ENCODE measurements at regions not wholly inside any gene's neighbourhood (a gene's known extent, or its start where the extent isn't known, plus 50 kb on each side); places are given as distances from the start of the nearest gene placed in this dataset.

DNA sequence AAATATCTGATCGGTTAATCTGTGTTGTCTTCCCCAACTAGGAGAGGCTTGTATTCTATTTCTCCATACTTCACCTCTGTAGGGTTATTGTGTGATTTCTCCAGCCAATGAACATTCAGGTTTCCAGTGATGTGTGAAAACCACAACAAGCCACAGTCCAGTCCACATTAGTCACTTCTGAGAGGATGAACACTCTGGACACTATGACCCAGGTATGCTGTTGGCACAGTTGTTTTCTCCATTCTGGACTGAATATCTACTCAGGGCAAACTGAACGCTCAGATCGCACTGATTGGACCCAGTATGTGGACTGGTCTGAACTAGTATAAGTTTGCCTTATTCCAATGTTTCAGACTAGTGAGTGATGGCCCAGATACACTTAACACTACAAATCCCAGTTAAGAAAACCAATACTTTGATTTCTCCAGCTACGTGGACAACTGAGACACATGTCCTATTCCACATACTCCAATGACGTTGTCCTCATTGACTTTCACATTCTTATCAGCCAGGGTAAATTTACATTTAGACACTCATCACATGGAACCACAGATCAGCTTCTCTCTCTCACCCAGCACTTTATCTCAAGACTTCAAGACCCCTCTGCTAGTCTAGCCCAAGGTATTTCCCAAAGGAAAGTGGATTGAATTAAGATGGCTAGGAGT is 587.4 kb upstream of the SGO1 start:
- Mint-ChIP-seq H3K36me3 (ENCODE audit: insufficient read depth) (no peaks in the 10 kb centered on the region), H3K27me3 (no peaks in the 10 kb centered on the region), H3K9me3 (peaks cover 18 to 38% of the 10 kb centered on the region in 2 donors), H3K4me3 (no peak overlapping the region), H3K27ac (no peak overlapping the region), H3K4me1 (ENCODE audit: low read depth in 2 of 2) (no peaks in the 10 kb centered on the region)
- no peak for DNase-seq
- ATAC-seq (replicated peaks): no peak

DNA sequence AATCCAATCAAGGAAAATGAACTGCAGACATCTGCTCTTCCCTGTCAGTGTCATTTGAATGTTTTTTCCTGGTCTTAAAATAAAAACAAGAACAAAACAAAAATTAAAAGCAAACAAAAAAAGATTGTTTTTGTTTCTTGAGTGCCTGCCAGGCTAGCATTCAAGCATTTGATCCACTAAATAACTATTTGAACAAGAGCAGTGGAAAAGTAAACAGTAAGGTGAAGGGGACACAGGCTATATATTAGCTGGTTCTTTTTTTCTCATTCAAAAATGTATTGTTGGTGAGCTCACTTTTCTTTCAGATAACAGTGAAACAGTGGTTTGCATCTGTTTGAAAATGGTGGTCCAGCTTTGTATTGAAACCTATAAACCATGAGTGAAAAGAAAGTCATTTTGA is 586.9 kb upstream of the SGO1 start:
- H3K27me3 Mint-ChIP-seq: no peaks in the 10 kb centered on the region
- H3K9me3 Mint-ChIP-seq: peaks cover 18 to 41% of the 10 kb centered on the region in 2 donors
- no peak overlapping the region for H3K4me3 Mint-ChIP-seq
- no peak overlapping the region for H3K27ac Mint-ChIP-seq
- H3K4me1 Mint-ChIP-seq (ENCODE audit: low read depth in 2 of 2): no peaks in the 10 kb centered on the region
- DNase-seq (no peak), ATAC-seq (replicated peaks) (no peak)
- no peaks in the 10 kb centered on the region for H3K36me3 Mint-ChIP-seq (ENCODE audit: insufficient read depth)

DNA sequence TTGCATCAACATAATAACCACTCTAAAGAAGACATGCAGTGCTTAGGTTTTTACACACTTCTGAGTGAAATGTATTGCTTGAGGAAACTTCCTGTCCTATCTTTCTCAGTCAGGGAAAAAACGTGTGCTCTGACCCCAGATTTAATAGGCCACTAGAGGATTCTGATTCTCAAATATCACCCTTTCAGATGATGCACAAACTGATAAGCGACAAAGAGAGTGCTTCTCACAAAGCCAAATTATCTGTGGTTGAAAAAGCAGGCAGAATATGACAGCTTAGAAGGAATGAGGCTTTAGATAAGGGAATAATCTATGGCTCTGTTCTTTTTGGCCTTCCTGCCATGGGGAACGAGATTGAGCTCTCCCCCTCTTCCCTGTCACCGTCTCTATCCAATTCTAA is 583.4 kb upstream of the SGO1 start:
- no peaks in the 10 kb centered on the region for H3K27me3 Mint-ChIP-seq
- H3K9me3 Mint-ChIP-seq: peaks cover 15 to 42% of the 10 kb centered on the region in 2 donors
- H3K4me1 Mint-ChIP-seq (ENCODE audit: low read depth in 2 of 2): no peaks in the 10 kb centered on the region
- H3K4me3 Mint-ChIP-seq: no peak overlapping the region
- DNase-seq (no peak), ATAC-seq (replicated peaks) (no peak)
- H3K36me3 Mint-ChIP-seq (ENCODE audit: insufficient read depth): no peaks in the 10 kb centered on the region
- no peak overlapping the region for H3K27ac Mint-ChIP-seq

DNA sequence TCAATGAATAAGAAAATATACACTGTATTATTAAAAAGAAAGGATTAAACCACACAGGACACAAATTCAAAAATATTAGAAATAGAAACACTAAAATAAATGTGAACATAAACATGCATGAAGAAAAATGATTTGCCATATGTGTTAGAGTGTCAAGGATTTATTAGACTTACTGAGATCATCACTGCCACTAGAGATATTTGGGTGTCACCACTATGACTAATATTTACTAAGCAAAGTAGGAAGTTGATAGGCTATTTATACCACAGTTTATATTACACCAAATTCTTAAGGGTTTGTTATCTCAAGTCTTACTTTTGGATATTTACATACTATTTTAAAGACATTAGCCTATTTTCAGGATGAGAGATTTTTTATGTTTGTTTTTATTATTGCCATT is 575.0 kb upstream of the SGO1 start:
- no peak overlapping the region for H3K4me3 Mint-ChIP-seq
- no peaks in the 10 kb centered on the region for H3K27me3 Mint-ChIP-seq

DNA sequence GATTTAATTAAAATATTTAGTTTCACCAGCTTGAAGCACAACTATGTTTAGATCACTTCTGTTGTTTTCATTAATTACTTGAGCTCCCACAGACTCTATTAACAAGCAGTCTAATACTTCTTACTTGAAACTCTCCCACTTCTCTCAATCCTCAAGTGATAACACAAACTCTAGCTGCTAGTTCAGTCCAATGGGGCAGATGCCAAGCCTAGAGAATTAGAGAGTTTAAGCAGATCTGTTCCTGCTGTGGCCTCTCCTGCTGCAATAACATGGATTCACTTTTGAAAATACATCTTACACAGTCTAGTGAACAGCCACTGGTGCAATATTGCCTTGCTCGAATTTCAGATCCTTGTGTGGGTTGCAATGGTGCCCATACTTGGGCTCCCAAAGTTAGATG is 566.4 kb upstream of the SGO1 start:
- H3K9me3 Mint-ChIP-seq: peaks cover 16 to 36% of the 10 kb centered on the region in 2 donors
- H3K4me3 Mint-ChIP-seq: no peak overlapping the region
- ATAC-seq (replicated peaks) (no peak), DNase-seq (no peak)
- no peaks in the 10 kb centered on the region for H3K36me3 Mint-ChIP-seq (ENCODE audit: insufficient read depth)
- no peaks in the 10 kb centered on the region for H3K4me1 Mint-ChIP-seq (ENCODE audit: low read depth in 2 of 2)
- no peaks in the 10 kb centered on the region for H3K27me3 Mint-ChIP-seq
- H3K27ac Mint-ChIP-seq: no peak overlapping the region

More for the DNA sequence above, 575.0 kb upstream of the SGO1 start:
- no peaks in the 10 kb centered on the region for H3K36me3 Mint-ChIP-seq (ENCODE audit: insufficient read depth)
- DNase-seq (no peak), ATAC-seq (replicated peaks) (no peak)
- peaks cover 8 to 11% of the 10 kb centered on the region in 2 donors for H3K9me3 Mint-ChIP-seq
- no peaks in the 10 kb centered on the region for H3K4me1 Mint-ChIP-seq (ENCODE audit: low read depth in 2 of 2)
- H3K27ac Mint-ChIP-seq: no peak overlapping the region

DNA sequence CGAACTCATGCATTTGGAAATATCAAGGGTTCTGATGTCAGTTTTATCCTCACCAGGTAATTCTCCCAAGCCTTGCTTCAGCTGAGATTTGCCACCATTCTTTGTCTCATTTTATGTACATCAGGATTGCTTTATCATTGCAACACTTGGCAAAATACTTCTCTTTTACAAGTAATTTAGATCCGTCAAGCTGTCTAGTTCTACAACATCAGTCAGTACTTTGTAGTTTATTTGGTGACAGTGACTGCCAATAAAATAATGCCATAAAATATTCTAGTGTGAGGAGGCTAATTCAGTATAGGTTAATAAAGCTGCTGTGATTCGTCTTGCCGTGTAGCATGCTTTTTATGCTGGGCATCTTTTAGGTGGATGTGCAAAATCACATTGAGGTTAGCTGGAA is 565.3 kb upstream of the SGO1 start:
- ATAC-seq (replicated peaks) (no peak), DNase-seq (no peak)
- Mint-ChIP-seq H3K27me3 (no peaks in the 10 kb centered on the region), H3K4me1 (ENCODE audit: low read depth in 2 of 2) (no peaks in the 10 kb centered on the region), H3K4me3 (no peak overlapping the region), H3K9me3 (peaks cover 12 to 36% of the 10 kb centered on the region in 2 donors), H3K36me3 (ENCODE audit: insufficient read depth) (no peaks in the 10 kb centered on the region), H3K27ac (no peak overlapping the region)

DNA sequence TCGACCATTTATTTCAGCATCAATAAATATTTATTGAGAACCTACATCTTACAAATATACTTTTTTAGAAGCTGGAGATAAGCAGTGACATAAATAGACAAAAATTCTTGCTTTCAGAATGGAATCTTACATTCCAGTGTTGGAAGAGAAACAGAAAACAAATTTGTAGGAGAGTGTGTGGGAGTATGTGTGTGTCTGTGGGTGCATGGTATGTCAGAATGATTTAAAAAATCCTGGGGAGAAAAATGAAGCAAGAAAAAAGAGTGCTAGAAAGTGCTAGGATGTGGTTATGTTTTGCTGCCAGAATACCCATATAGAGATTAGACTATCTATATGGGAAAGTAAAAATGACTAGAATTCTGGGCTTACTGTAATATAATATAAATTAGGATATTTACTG is 561.7 kb upstream of the SGO1 start:
- no peak for ATAC-seq (replicated peaks)
- no peaks in the 10 kb centered on the region for H3K27me3 Mint-ChIP-seq
- DNase-seq: no peak
- H3K9me3 Mint-ChIP-seq: peaks cover 8 to 18% of the 10 kb centered on the region in 2 donors
- no peaks in the 10 kb centered on the region for H3K4me1 Mint-ChIP-seq (ENCODE audit: low read depth in 2 of 2)
- no peaks in the 10 kb centered on the region for H3K36me3 Mint-ChIP-seq (ENCODE audit: insufficient read depth)
- no peak overlapping the region for H3K4me3 Mint-ChIP-seq
- H3K27ac Mint-ChIP-seq: no peak overlapping the region

DNA sequence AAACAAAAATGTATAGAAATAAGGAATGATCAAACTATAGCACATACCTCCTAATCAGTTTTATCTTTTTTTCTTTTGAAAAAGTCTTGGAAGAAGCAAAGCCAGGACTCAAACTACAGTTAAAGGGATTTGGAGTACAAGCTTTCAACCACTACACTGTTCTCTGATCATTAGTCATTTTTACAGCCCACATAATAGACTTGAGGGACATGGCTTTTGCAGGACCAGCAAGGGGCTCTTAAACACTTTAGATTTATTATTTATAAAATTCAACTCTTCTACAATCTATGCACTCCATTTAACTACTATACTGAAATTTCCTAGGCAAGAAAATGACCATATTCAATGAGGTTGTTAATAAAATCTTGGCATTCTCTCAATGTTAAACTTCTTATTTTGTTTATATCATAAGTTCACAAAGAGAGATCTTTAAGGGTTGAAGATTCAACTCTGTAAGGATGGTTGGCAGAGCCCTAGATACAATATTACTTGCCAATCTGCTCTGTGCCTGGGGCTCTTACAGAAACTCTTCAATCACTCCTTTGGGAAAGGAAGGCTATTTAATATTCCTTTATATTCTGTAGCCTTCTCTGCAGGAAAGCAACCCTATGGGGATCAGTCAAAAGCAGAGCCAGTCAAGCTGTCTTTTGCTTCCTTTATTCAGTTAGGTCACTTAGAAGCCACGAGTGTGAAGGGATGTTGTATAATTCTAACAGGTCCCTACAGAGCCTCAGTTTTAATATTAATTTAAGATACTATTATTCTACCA is 557.7 kb upstream of the SGO1 start:
- Mint-ChIP-seq H3K27ac (no peak overlapping the region), H3K4me1 (ENCODE audit: low read depth in 2 of 2) (no peaks in the 10 kb centered on the region), H3K27me3 (no peaks in the 10 kb centered on the region)

DNA sequence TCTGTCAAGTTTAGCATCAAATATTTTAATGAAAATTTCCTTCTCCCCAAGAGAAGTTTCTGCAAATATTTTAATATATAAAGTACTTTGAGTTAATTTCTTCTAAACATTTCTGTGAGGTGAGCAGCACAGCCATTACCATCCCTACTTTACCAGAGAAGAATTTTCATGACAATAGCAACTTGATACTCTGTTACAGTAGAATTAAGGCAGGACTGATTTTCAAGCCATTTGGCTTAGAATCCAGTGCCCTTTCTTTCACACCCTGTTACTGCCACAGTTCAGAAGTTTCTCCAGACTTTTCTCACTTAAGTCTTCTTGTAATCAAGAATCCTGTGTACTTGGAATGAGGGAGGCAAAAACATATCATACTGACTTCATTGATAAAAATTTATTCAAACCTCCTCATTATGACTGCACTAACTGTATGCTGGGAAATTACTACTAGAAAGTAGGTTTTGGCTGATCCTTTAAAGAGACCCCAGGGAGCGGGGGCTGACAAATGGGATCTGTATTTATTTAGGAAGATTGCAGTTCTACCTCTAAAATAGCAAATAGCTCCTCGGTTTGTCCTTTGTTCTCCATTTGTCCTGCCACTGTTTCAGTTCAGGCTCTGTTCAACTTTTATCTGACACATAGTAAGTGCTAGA is 557.0 kb upstream of the SGO1 start:
- Mint-ChIP-seq H3K9me3 (peaks cover 0 to 4% of the 10 kb centered on the region in 2 donors), H3K4me3 (no peak overlapping the region), H3K27me3 (no peaks in the 10 kb centered on the region), H3K36me3 (ENCODE audit: insufficient read depth) (no peaks in the 10 kb centered on the region), H3K27ac (no peak overlapping the region), H3K4me1 (ENCODE audit: low read depth in 2 of 2) (no peaks in the 10 kb centered on the region)
- no peak for DNase-seq
- no peak for ATAC-seq (replicated peaks)

More for the DNA sequence above, 557.7 kb upstream of the SGO1 start:
- peaks cover under 1 to 4% of the 10 kb centered on the region in 2 donors for H3K9me3 Mint-ChIP-seq
- DNase-seq (no peak), ATAC-seq (replicated peaks) (no peak)
- no peak overlapping the region for H3K4me3 Mint-ChIP-seq
- no peaks in the 10 kb centered on the region for H3K36me3 Mint-ChIP-seq (ENCODE audit: insufficient read depth)

DNA sequence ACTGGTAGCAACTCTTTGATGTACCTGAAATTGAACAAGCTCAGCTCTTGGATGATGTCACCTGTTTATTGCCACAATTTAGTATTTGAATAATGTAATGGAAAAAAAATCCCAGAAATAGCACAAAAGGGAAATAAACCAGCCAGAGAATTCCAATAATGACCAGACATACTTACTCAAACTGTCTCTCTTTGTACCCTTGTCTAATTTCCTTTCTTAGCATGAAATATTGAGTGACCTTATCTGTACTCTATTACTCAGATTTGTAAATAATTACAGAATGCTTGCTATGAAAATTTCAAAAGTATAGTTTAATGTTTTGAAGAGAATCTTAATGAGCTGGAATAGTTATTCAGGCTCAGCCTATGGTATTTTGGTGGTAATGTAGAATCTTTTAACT is 555.4 kb upstream of the SGO1 start:
- Mint-ChIP-seq H3K27ac (no peak overlapping the region), H3K27me3 (no peaks in the 10 kb centered on the region), H3K36me3 (ENCODE audit: insufficient read depth) (no peaks in the 10 kb centered on the region), H3K9me3 (peaks cover 0 to 5% of the 10 kb centered on the region in 2 donors), H3K4me3 (no peak overlapping the region), H3K4me1 (ENCODE audit: low read depth in 2 of 2) (no peaks in the 10 kb centered on the region)
- ATAC-seq (replicated peaks) (no peak), DNase-seq (no peak)

DNA sequence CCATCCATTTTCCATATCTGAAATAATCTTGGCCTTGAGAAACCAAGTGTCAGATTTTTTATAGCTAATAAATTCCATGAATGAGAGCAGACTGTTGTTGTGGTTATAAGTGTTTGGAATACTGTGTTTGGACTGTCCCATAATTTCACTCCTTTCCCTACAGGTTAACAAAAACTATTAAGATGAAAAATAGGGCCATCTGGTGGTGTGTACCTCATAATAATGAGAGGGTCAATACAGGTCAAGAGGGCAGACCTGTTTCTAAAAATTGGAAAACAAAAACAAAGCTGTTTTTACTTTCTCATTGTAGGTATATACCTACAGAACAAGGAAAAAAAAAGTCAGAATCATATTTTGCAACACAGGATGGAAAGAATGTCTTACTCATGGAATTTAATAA is 553.8 kb upstream of the SGO1 start:
- DNase-seq: no peak
- H3K4me1 Mint-ChIP-seq (ENCODE audit: low read depth in 2 of 2): no peaks in the 10 kb centered on the region
- no peak overlapping the region for H3K4me3 Mint-ChIP-seq
- H3K9me3 Mint-ChIP-seq: peaks cover 0 to 5% of the 10 kb centered on the region in 2 donors
- H3K27ac Mint-ChIP-seq: no peak overlapping the region
- ATAC-seq (replicated peaks): no peak
- no peaks in the 10 kb centered on the region for H3K36me3 Mint-ChIP-seq (ENCODE audit: insufficient read depth)
- H3K27me3 Mint-ChIP-seq: no peaks in the 10 kb centered on the region

DNA sequence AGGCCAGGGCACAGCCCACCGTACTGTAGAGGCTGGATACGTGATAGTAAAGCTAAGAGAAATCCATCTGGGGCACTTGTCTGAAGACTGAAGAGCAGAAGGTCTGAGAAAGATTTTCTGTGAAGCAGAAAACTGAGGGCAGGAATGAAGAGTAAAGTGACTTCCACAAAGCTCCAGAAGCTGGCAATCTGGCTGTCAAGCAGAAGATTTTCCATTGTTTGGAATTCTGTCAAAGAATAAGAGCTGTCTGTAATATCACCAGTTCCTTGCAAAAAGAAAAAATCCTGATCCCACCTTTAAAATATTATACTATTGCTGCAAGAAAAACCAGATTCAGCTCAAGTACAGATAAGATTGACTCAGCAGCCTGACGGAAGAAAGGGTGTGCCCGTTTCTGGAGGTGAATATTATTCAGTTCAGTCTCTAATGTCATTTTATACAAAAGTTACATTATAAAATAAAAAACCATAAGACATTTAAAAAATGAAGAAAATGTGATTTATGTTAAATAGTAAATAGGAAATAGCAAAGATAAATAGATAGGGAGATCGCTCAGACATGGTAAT is 550.4 kb upstream of the SGO1 start:
- H3K4me3 Mint-ChIP-seq: no peak overlapping the region
- H3K9me3 Mint-ChIP-seq: peaks cover 0 to 3% of the 10 kb centered on the region in 2 donors
- H3K4me1 Mint-ChIP-seq (ENCODE audit: low read depth in 2 of 2): no peaks in the 10 kb centered on the region
- no peak overlapping the region for H3K27ac Mint-ChIP-seq
- ATAC-seq (replicated peaks) (no peak), DNase-seq (no peak)
- no peaks in the 10 kb centered on the region for H3K27me3 Mint-ChIP-seq
- no peaks in the 10 kb centered on the region for H3K36me3 Mint-ChIP-seq (ENCODE audit: insufficient read depth)

DNA sequence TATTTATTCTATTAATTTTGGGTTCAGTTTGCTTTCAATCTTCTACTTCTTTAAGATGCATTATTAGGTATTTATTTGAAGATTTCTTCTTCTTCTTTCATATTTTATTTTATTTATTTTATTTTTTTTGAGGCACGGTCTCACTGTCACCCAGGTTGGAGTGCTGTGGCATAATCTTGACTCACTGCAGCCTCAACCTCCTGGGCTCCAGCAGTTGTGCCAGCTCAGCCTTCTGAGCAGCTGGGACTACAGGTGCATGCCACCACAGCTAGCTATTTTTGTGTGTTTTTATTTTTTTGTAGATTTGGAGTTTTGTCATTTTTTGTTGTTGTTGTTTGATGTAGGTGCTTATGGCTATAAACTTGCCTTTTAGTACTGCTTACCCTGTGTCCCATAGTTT is 543.2 kb upstream of the SGO1 start:
- DNase-seq (no peak), ATAC-seq (replicated peaks) (no peak)
- no peaks in the 10 kb centered on the region for H3K4me1 Mint-ChIP-seq (ENCODE audit: low read depth in 2 of 2)
- peaks cover 10 to 12% of the 10 kb centered on the region in 2 donors for H3K9me3 Mint-ChIP-seq
- H3K36me3 Mint-ChIP-seq (ENCODE audit: insufficient read depth): no peaks in the 10 kb centered on the region
- no peak overlapping the region for H3K4me3 Mint-ChIP-seq
- H3K27me3 Mint-ChIP-seq: no peaks in the 10 kb centered on the region
- H3K27ac Mint-ChIP-seq: no peak overlapping the region
